ENCODE measurements at regions not wholly inside any gene's neighbourhood (a gene's known extent, or its start where the extent isn't known, plus 50 kb on each side); places are given as distances from the start of the nearest gene placed in this dataset.

DNA sequence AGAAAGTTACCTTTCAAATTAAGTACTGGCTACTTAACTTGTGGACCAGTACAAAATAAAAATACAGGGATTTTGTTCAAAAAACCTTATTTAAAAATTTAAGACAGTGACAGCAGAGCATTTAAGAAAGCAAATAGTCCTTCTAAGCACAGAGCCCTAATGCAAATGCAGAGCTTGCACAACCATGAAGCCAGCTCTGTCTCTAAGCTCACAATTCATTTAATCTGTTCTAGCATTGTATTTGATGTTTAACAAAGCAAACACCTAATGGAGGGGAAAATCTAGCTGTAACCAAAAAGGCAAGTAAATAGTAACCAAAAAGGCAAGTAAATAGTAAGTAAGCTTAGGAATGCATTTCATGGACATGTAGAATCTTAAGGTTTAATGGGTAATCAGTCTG is 138.7 kb upstream of the GHR start:
- no peak for TF ChIP-seq CTCF (IDR thresholded peaks at IDR 0.05)
- no peak for TF ChIP-seq POLR2A (IDR thresholded peaks at IDR 0.05)
